Liver (tissue), 8 donors: ENCODE measurements at regions not wholly inside any gene's neighbourhood (a gene's known extent, or its start where the extent isn't known, plus 50 kb on each side); places are given as distances from the start of the nearest gene placed in this dataset.

Source experiments
- DNase-seq: peaks from one replicate; pipeline ENCODE4 v3.0.0-alpha.2; 2017; ENCODE audit warnings: low spot score
- H3K27ac ChIP-seq, 2 donors: one replicate each; pipeline ENCODE4 v1.7.0; 2013; ENCODE audit warnings: inconsistent platforms in 2 of 2, low read length in 2 of 2, control low read depth in 1 of 2, low read depth in 1 of 2, mild to moderate bottlenecking in 1 of 2
- H3K27me3 ChIP-seq, 4 donors: one replicate each; pipeline versions ENCODE4 v1.6.1 to v1.7.0; 2013; ENCODE audit warnings: low read length in 3 of 4, inconsistent platforms in 1 of 4, mild to moderate bottlenecking in 1 of 4, moderate library complexity in 1 of 4; ENCODE audit not compliant: control insufficient read depth in 4 of 4, insufficient read depth in 4 of 4
- H3K36me3 ChIP-seq, 4 donors: one replicate each; pipeline versions ENCODE4 v1.6.1 to v1.7.0; 2013; ENCODE audit warnings: low read length in 3 of 4, mild to moderate bottlenecking in 3 of 4, low read depth in 1 of 4, moderate library complexity in 1 of 4; ENCODE audit not compliant: control insufficient read depth in 4 of 4, insufficient read depth in 3 of 4
- H3K4me1 ChIP-seq, 4 donors: one replicate each; pipeline versions ENCODE4 v1.6.1 to v1.7.0; 2013; ENCODE audit warnings: low read length in 3 of 4, mild to moderate bottlenecking in 3 of 4, moderate library complexity in 1 of 4; ENCODE audit not compliant: control insufficient read depth in 4 of 4, insufficient read depth in 4 of 4
- H3K4me3 ChIP-seq, 3 donors: one replicate each; pipeline versions ENCODE4 v1.6.1 to v1.7.0; 2013; ENCODE audit warnings: low read length in 3 of 3, control low read depth in 1 of 3, low read depth in 1 of 3, mild to moderate bottlenecking in 1 of 3
- H3K9ac ChIP-seq, 2 donors: one replicate each; pipeline ENCODE4 v1.7.0; 2013; ENCODE audit warnings: low read length in 2 of 2, mild to moderate bottlenecking in 2 of 2, moderate library complexity in 2 of 2, control low read depth in 1 of 2, low read depth in 1 of 2
- H3K9me3 ChIP-seq, 4 donors: one replicate each; pipeline versions ENCODE4 v1.6.1 to v1.7.0; 2013; ENCODE audit warnings: low read length in 3 of 4; ENCODE audit not compliant: control insufficient read depth in 4 of 4
- EGR1 ChIP-seq, 2 donors: IDR thresholded peaks; 2 replicates each; pipeline ENCODE4 v1.6.1; 2016 to 2018; ENCODE audit warnings: antibody characterized with exemption in 2 of 2, low read depth in 2 of 2
- FOXA1 ChIP-seq: IDR thresholded peaks from 2 replicates; pipeline ENCODE4 v1.6.1; 2016; ENCODE audit warnings: antibody characterized with exemption
- FOXA2 ChIP-seq: IDR thresholded peaks from 2 replicates; pipeline ENCODE4 v1.6.1; 2016; ENCODE audit warnings: antibody characterized with exemption
- GABPA ChIP-seq, 2 donors: IDR thresholded peaks in 1 of 2; conservative IDR thresholded peaks in 1 of 2; 2 replicates each; pipeline ENCODE4 v1.6.1; 2016; ENCODE audit warnings: antibody characterized with exemption in 2 of 2, mild to moderate bottlenecking in 1 of 2, moderate library complexity in 1 of 2
- HNF4A ChIP-seq, 2 donors: conservative IDR thresholded peaks; 2 replicates each; pipeline ENCODE4 v1.6.1; 2016; ENCODE audit warnings: antibody characterized with exemption in 2 of 2, mild to moderate bottlenecking in 2 of 2
- HNF4G ChIP-seq: IDR thresholded peaks from 2 replicates; pipeline ENCODE4 v1.6.1; 2016; ENCODE audit warnings: antibody characterized with exemption
- JUND ChIP-seq, 2 donors: IDR thresholded peaks; 2 replicates each; pipeline ENCODE4 v1.6.1; 2016; ENCODE audit warnings: antibody characterized with exemption in 2 of 2
- NR2F2 ChIP-seq: IDR thresholded peaks from 2 replicates; pipeline ENCODE4 v1.6.1; 2016; ENCODE audit warnings: antibody characterized with exemption
- RAD21 ChIP-seq, 2 donors: IDR thresholded peaks; 2 replicates each; pipeline ENCODE4 v1.6.1; 2016; ENCODE audit warnings: antibody characterized with exemption in 2 of 2, mild to moderate bottlenecking in 2 of 2
- RXRA ChIP-seq, 2 donors: IDR thresholded peaks; 2 replicates each; pipeline ENCODE4 v1.6.1; 2017 to 2018; ENCODE audit warnings: antibody characterized with exemption in 2 of 2, mild to moderate bottlenecking in 1 of 2
- SP1 ChIP-seq: IDR thresholded peaks from 2 replicates; pipeline ENCODE4 v1.6.1; 2018; ENCODE audit warnings: antibody characterized with exemption, mild to moderate bottlenecking
- TAF1 ChIP-seq: conservative IDR thresholded peaks from 2 replicates; pipeline ENCODE4 v1.6.1; 2016; ENCODE audit warnings: antibody characterized with exemption, mild to moderate bottlenecking
- YY1 ChIP-seq: IDR thresholded peaks from 2 replicates; pipeline ENCODE4 v1.6.1; 2016; ENCODE audit warnings: antibody characterized with exemption, mild to moderate bottlenecking
- WGBS: extraction: QIAGEN DNeasy Blood & Tissue Kit; methylation state at CpG from one replicate; pipeline ENCODE4 v1.1.7; 2013; 5-methylcytosine and 5-hydroxymethylcytosine counted together
- TF ChIP-seq, protein P1 (sequence below): IDR thresholded peaks from 2 replicates; pipeline ENCODE4 v1.6.1; 2016; ENCODE audit warnings: antibody characterized with exemption
- TF ChIP-seq, protein P2 (sequence below): fragments of 150-350 bp; IDR thresholded peaks from 2 replicates; pipeline ENCODE4 v1.5.1; 2017; ENCODE audit warnings: improper control_type of control experiment, low read depth, low read length; ENCODE audit not compliant: missing input control
- TF ChIP-seq, protein P3 (sequence below): IDR thresholded peaks from 2 replicates; pipeline ENCODE4 v1.6.1; 2016; ENCODE audit warnings: antibody characterized with exemption
- TF ChIP-seq, protein P4 (sequence below): IDR thresholded peaks from 2 replicates; pipeline ENCODE4 v1.6.1; 2016; ENCODE audit warnings: antibody characterized with exemption, mild to moderate bottlenecking
- TF ChIP-seq, protein P5 (sequence below): IDR thresholded peaks from 2 replicates; pipeline ENCODE4 v1.6.1; 2016; ENCODE audit warnings: antibody characterized with exemption
- donor health status: healthy.
- donor health status: healthy.
- donor health status: healthy.
- donor health status: healthy.
- donor health status: healthy.

DNA sequence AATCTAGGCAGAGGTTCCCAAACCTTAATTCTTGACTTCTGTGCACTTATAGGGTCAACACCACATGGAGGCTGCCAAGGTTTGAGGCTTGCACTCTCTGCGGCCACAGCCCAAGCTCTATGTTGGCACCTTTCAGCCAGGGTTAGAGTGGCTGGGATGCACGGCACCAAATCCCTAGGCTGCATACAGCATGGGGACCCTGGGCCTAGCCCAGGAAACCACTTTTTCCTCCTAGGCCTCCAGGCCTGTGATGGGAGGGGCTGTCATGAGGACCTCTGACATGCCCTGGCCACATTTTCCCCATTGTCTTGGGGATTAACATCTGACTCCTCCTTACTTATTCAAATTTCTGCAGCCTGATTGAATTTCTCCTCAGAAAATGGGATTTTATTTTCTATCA lies 165.4 kb downstream of the SI start:
- H3K9me3 ChIP-seq, result no peaks in the 10 kb centered on the region
- WGBS, result 94% methylated on average over 2 of the region's 2 CpGs

DNA sequence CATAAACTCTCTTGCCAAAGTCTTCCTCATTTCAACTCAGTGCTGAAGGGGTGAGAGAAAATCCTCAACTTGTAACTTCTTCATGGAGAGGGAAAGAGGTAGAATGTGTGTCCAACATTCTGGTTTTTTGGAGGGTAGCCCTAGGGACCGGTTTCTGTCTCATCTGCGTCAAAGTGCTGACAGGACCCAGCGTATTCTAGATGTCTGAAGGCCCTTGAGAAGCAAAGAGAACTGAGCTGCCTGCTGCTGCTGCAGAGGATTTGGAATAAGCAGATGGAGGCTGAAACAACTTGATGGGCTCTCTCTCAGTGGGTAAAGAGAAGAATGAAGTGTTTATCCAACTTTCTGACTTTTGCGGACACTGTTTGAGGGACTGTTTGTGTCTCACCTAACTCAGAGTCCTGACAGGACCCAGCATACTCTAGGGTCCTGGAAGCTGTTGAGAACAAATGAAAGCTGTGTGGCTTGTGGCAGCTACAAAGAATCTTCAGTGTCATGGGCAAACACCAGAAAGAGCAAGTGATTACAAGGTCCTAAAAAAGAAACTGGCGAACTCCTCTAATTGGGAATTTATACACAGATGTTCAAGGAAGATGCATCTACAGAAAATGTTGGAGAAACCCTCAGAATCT lies 174.4 kb downstream of the SI start:
- Histone ChIP-seq H3K27ac (no peak overlapping the region), H3K36me3 (no peaks in the 10 kb centered on the region), H3K9ac (no peak overlapping the region), H3K4me1 (no peaks in the 10 kb centered on the region), H3K27me3 (no peaks in the 10 kb centered on the region), H3K9me3 (no peaks in the 10 kb centered on the region), H3K4me3 (no peak overlapping the region)
- TF ChIP-seq FOXA1 (no peak), TAF1 (no peak), SP1 (no peak), GABPA (IDR thresholded peaks at IDR 0.05 in 1 of 2, conservative IDR thresholded peaks at IDR 0.05 in 1 of 2) (no peak), HNF4G (no peak), FOXA2 (no peak), HNF4A (conservative IDR thresholded peaks at IDR 0.05) (no peak), RAD21 (IDR thresholded peaks at IDR 0.05) (no peak), RXRA (IDR thresholded peaks at IDR 0.05) (no peak), EGR1 (IDR thresholded peaks at IDR 0.05; ENCODE audit: low read depth in 2 of 2) (no peak), YY1 (no peak), JUND (IDR thresholded peaks at IDR 0.05) (no peak)
- TF ChIP-seq, protein P1, sequence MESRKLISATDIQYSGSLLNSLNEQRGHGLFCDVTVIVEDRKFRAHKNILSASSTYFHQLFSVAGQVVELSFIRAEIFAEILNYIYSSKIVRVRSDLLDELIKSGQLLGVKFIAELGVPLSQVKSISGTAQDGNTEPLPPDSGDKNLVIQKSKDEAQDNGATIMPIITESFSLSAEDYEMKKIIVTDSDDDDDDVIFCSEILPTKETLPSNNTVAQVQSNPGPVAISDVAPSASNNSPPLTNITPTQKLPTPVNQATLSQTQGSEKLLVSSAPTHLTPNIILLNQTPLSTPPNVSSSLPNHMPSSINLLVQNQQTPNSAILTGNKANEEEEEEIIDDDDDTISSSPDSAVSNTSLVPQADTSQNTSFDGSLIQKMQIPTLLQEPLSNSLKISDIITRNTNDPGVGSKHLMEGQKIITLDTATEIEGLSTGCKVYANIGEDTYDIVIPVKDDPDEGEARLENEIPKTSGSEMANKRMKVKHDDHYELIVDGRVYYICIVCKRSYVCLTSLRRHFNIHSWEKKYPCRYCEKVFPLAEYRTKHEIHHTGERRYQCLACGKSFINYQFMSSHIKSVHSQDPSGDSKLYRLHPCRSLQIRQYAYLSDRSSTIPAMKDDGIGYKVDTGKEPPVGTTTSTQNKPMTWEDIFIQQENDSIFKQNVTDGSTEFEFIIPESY, result no peak
- TF ChIP-seq, protein P2, sequence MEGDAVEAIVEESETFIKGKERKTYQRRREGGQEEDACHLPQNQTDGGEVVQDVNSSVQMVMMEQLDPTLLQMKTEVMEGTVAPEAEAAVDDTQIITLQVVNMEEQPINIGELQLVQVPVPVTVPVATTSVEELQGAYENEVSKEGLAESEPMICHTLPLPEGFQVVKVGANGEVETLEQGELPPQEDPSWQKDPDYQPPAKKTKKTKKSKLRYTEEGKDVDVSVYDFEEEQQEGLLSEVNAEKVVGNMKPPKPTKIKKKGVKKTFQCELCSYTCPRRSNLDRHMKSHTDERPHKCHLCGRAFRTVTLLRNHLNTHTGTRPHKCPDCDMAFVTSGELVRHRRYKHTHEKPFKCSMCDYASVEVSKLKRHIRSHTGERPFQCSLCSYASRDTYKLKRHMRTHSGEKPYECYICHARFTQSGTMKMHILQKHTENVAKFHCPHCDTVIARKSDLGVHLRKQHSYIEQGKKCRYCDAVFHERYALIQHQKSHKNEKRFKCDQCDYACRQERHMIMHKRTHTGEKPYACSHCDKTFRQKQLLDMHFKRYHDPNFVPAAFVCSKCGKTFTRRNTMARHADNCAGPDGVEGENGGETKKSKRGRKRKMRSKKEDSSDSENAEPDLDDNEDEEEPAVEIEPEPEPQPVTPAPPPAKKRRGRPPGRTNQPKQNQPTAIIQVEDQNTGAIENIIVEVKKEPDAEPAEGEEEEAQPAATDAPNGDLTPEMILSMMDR, result no peak
- TF ChIP-seq, protein P3, sequence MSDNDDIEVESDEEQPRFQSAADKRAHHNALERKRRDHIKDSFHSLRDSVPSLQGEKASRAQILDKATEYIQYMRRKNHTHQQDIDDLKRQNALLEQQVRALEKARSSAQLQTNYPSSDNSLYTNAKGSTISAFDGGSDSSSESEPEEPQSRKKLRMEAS, result no peak
- TF ChIP-seq, protein P4, sequence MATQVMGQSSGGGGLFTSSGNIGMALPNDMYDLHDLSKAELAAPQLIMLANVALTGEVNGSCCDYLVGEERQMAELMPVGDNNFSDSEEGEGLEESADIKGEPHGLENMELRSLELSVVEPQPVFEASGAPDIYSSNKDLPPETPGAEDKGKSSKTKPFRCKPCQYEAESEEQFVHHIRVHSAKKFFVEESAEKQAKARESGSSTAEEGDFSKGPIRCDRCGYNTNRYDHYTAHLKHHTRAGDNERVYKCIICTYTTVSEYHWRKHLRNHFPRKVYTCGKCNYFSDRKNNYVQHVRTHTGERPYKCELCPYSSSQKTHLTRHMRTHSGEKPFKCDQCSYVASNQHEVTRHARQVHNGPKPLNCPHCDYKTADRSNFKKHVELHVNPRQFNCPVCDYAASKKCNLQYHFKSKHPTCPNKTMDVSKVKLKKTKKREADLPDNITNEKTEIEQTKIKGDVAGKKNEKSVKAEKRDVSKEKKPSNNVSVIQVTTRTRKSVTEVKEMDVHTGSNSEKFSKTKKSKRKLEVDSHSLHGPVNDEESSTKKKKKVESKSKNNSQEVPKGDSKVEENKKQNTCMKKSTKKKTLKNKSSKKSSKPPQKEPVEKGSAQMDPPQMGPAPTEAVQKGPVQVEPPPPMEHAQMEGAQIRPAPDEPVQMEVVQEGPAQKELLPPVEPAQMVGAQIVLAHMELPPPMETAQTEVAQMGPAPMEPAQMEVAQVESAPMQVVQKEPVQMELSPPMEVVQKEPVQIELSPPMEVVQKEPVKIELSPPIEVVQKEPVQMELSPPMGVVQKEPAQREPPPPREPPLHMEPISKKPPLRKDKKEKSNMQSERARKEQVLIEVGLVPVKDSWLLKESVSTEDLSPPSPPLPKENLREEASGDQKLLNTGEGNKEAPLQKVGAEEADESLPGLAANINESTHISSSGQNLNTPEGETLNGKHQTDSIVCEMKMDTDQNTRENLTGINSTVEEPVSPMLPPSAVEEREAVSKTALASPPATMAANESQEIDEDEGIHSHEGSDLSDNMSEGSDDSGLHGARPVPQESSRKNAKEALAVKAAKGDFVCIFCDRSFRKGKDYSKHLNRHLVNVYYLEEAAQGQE, result no peak
- TF ChIP-seq, protein P5, sequence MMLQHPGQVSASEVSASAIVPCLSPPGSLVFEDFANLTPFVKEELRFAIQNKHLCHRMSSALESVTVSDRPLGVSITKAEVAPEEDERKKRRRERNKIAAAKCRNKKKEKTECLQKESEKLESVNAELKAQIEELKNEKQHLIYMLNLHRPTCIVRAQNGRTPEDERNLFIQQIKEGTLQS, result no peak
- no peak for DNase-seq
- 67% methylated on average over 5 of the region's 5 CpGs for WGBS

More for the DNA sequence above, 165.4 kb downstream of the SI start:
- no peak overlapping the region for H3K9ac ChIP-seq
- H3K27me3 ChIP-seq, result no peaks in the 10 kb centered on the region
- H3K4me3 ChIP-seq, result no peak overlapping the region
- H3K27ac ChIP-seq, result no peak overlapping the region
- no peaks in the 10 kb centered on the region for H3K36me3 ChIP-seq
- no peaks in the 10 kb centered on the region for H3K4me1 ChIP-seq
- no peak for DNase-seq
- TF ChIP-seq TAF1 (no peak), RXRA (IDR thresholded peaks at IDR 0.05) (no peak), RAD21 (IDR thresholded peaks at IDR 0.05) (no peak), YY1 (no peak), FOXA2 (no peak), JUND (IDR thresholded peaks at IDR 0.05) (no peak), FOXA1 (no peak), HNF4A (conservative IDR thresholded peaks at IDR 0.05) (no peak), EGR1 (IDR thresholded peaks at IDR 0.05; ENCODE audit: low read depth in 2 of 2) (no peak), NR2F2 (no peak)
- TF ChIP-seq, protein P2, result no peak
- TF ChIP-seq, protein P3, result no peak
